ENCODE measurements at regions not wholly inside any gene's neighbourhood (a gene's known extent, or its start where the extent isn't known, plus 50 kb on each side); places are given as distances from the start of the nearest gene placed in this dataset.

- intact Hi-C loops (cut with DNase I), result no loop called here
- DNase-seq (ENCODE audit: low spot score), result no peak
Measured at GRCh38 chr4:14302021-14302420, 674.5 kb upstream of the BOD1L1 start.

- DNase-seq (ENCODE audit: low spot score), result no peak
- intact Hi-C loops (cut with DNase I), result no loop called here
Measured at GRCh38 chr4:14303856-14304255, 676.3 kb upstream of the BOD1L1 start.

GRCh38 chr4:14308229-14308651 is 680.7 kb upstream of the BOD1L1 start:
- intact Hi-C loops (cut with DNase I), result no loop called here
- DNase-seq (ENCODE audit: low spot score), result no peak

GRCh38 chr4:14309431-14309830 is 681.9 kb upstream of the BOD1L1 start:
- intact Hi-C loops (cut with DNase I), result no loop called here

GRCh38 chr4:14313757-14314156 is 686.2 kb upstream of the BOD1L1 start:
- intact Hi-C loops (cut with DNase I), result no loop called here
- DNase-seq (ENCODE audit: low spot score), result no peak

More at GRCh38 chr4:14309431-14309830, 681.9 kb upstream of the BOD1L1 start:
- no peak for DNase-seq (ENCODE audit: low spot score)

GRCh38 chr4:14315129-14315528 is 687.2 kb upstream of the CPEB2 start:
- no peak for DNase-seq (ENCODE audit: low spot score)
- intact Hi-C loops (cut with DNase I), result loop anchor here in 1 of 2 donors (1.0 kb wide), 1 partner anchor 45 kb away; no protein-coding TSS in a partner anchor

GRCh38 chr4:14317351-14317750 is 684.9 kb upstream of the CPEB2 start:
- intact Hi-C loops (cut with DNase I), result no loop called here
- DNase-seq (ENCODE audit: low spot score), result no peak

- intact Hi-C loops (cut with DNase I), result no loop called here
Measured at GRCh38 chr4:14318671-14319070, 683.6 kb upstream of the CPEB2 start.

GRCh38 chr4:14321723-14322122 is 680.6 kb upstream of the CPEB2 start:
- intact Hi-C loops (cut with DNase I), result no loop called here
- DNase-seq (ENCODE audit: low spot score), result no peak

More at GRCh38 chr4:14318671-14319070, 683.6 kb upstream of the CPEB2 start:
- DNase-seq (ENCODE audit: low spot score), result no peak

- no peak for DNase-seq (ENCODE audit: low spot score)
- intact Hi-C loops (cut with DNase I), result no loop called here
Measured at GRCh38 chr4:14323191-14323590, 679.1 kb upstream of the CPEB2 start.

- no peak for DNase-seq (ENCODE audit: low spot score)
- intact Hi-C loops (cut with DNase I), result no loop called here
Measured at GRCh38 chr4:14329228-14329627, 673.1 kb upstream of the CPEB2 start.

- intact Hi-C loops (cut with DNase I), result no loop called here
- no peak for DNase-seq (ENCODE audit: low spot score)
Measured at GRCh38 chr4:14333616-14334015, 668.7 kb upstream of the CPEB2 start.

- no peak for DNase-seq (ENCODE audit: low spot score)
- intact Hi-C loops (cut with DNase I), result no loop called here
Measured at GRCh38 chr4:14334166-14334565, 668.1 kb upstream of the CPEB2 start.

- intact Hi-C loops (cut with DNase I), result no loop called here
- no peak for DNase-seq (ENCODE audit: low spot score)
Measured at GRCh38 chr4:14335872-14336271, 666.4 kb upstream of the CPEB2 start.

GRCh38 chr4:14336656-14337055 is 665.6 kb upstream of the CPEB2 start:
- intact Hi-C loops (cut with DNase I), result no loop called here
- DNase-seq (ENCODE audit: low spot score), result no peak

GRCh38 chr4:14337892-14338584 is 664.2 kb upstream of the CPEB2 start:
- no peak for DNase-seq (ENCODE audit: low spot score)

GRCh38 chr4:14338585-14339265 is 663.6 kb upstream of the CPEB2 start:
- DNase-seq (ENCODE audit: low spot score), result no peak
- intact Hi-C loops (cut with DNase I), result no loop called here

More at GRCh38 chr4:14337892-14338584, 664.2 kb upstream of the CPEB2 start:
- intact Hi-C loops (cut with DNase I), result no loop called here

GRCh38 chr4:14339715-14340114 is 662.6 kb upstream of the CPEB2 start:
- no peak for DNase-seq (ENCODE audit: low spot score)
- intact Hi-C loops (cut with DNase I), result no loop called here

- intact Hi-C loops (cut with DNase I), result no loop called here
- DNase-seq (ENCODE audit: low spot score), result no peak
Measured at GRCh38 chr4:14340321-14340720, 662.0 kb upstream of the CPEB2 start.

- intact Hi-C loops (cut with DNase I), result no loop called here
- DNase-seq (ENCODE audit: low spot score), result no peak
Measured at GRCh38 chr4:14343961-14344360, 658.3 kb upstream of the CPEB2 start.

GRCh38 chr4:14345356-14345775 is 656.9 kb upstream of the CPEB2 start:
- intact Hi-C loops (cut with DNase I), result no loop called here

More at GRCh38 chr4:14345356-14345775, 656.9 kb upstream of the CPEB2 start:
- DNase-seq (ENCODE audit: low spot score), result no peak
